ENCODE measurements at regions not wholly inside any gene's neighbourhood (a gene's known extent, or its start where the extent isn't known, plus 50 kb on each side); places are given as distances from the start of the nearest gene placed in this dataset.

DNA sequence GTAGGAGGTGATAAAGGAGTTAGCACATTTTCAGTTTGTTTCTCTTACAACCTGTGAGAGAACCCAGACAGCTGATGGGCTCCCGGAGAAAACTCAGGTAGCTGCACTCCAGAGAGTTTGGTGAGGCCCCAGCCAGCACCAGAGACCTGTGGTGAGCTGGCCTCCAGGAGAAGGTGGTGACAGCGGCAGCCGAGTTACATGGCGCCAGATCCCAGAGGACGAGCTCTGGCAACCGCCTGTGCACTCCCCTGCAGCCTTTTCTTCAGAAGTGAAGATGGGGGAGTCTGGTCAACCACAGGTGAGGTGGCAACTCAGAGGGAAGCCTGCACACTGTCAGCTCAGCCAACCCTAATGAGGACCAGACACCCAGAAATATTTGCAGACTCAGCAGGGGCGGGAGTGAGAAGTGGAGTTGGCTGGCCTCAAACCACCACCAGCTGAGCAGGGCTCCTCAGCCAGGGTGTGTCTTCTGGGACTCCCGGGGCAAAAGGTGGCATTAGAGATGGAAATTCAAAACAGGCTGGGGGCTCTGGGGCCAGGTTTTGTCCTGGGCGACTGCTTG lies 209.7 kb downstream of the SETD4 start:
- TF ChIP-seq, protein P1, sequence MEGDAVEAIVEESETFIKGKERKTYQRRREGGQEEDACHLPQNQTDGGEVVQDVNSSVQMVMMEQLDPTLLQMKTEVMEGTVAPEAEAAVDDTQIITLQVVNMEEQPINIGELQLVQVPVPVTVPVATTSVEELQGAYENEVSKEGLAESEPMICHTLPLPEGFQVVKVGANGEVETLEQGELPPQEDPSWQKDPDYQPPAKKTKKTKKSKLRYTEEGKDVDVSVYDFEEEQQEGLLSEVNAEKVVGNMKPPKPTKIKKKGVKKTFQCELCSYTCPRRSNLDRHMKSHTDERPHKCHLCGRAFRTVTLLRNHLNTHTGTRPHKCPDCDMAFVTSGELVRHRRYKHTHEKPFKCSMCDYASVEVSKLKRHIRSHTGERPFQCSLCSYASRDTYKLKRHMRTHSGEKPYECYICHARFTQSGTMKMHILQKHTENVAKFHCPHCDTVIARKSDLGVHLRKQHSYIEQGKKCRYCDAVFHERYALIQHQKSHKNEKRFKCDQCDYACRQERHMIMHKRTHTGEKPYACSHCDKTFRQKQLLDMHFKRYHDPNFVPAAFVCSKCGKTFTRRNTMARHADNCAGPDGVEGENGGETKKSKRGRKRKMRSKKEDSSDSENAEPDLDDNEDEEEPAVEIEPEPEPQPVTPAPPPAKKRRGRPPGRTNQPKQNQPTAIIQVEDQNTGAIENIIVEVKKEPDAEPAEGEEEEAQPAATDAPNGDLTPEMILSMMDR (IDR thresholded peaks at IDR 0.05; ENCODE audit: insufficient read depth, low read length) = no peak
- TF ChIP-seq POLR2AphosphoS5 (IDR thresholded peaks at IDR 0.05; ENCODE audit: low read depth) (no peak), GABPA (IDR thresholded peaks at IDR 0.05; ENCODE audit: low read depth) (no peak)
- TF ChIP-seq, protein P2, sequence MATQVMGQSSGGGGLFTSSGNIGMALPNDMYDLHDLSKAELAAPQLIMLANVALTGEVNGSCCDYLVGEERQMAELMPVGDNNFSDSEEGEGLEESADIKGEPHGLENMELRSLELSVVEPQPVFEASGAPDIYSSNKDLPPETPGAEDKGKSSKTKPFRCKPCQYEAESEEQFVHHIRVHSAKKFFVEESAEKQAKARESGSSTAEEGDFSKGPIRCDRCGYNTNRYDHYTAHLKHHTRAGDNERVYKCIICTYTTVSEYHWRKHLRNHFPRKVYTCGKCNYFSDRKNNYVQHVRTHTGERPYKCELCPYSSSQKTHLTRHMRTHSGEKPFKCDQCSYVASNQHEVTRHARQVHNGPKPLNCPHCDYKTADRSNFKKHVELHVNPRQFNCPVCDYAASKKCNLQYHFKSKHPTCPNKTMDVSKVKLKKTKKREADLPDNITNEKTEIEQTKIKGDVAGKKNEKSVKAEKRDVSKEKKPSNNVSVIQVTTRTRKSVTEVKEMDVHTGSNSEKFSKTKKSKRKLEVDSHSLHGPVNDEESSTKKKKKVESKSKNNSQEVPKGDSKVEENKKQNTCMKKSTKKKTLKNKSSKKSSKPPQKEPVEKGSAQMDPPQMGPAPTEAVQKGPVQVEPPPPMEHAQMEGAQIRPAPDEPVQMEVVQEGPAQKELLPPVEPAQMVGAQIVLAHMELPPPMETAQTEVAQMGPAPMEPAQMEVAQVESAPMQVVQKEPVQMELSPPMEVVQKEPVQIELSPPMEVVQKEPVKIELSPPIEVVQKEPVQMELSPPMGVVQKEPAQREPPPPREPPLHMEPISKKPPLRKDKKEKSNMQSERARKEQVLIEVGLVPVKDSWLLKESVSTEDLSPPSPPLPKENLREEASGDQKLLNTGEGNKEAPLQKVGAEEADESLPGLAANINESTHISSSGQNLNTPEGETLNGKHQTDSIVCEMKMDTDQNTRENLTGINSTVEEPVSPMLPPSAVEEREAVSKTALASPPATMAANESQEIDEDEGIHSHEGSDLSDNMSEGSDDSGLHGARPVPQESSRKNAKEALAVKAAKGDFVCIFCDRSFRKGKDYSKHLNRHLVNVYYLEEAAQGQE (IDR thresholded peaks at IDR 0.05; ENCODE audit: insufficient replicate concordance, low read depth) = no peak

All from HL-60 (cell line).